HepG2 (cell line): ENCODE measurements at regions not wholly inside any gene's neighbourhood (a gene's known extent, or its start where the extent isn't known, plus 50 kb on each side); places are given as distances from the start of the nearest gene placed in this dataset.

Experiments
- ASH2L ChIP-seq: fragments of 300-600, 200-600 bp; sonication (generic); IDR thresholded peaks from 2 replicates; pipeline ENCODE4 v1.7.0; 2017; ENCODE audit warnings: low read depth, mild to moderate bottlenecking, moderate library complexity, mixed read lengths, low read length; ENCODE audit not compliant: insufficient read length
- ATAD3A ChIP-seq: sonication (generic); formaldehyde crosslinking; IDR thresholded peaks from 2 replicates; pipeline ENCODE4 v1.4.0; 2020; ENCODE audit warnings: missing genetic modification reagents
- ELF3 ChIP-seq: IDR thresholded peaks from 2 replicates; pipeline ENCODE4 v1.6.1; 2016; ENCODE audit warnings: missing genetic modification reagents, missing compliant biosample characterization
- MED1 ChIP-seq: sonication (generic); formaldehyde crosslinking; IDR thresholded peaks from 2 replicates; pipeline ENCODE4 v1.4.0; 2020; ENCODE audit warnings: missing genetic modification reagents
- NFE2L2 ChIP-seq: fragments of 150-350 bp; IDR thresholded peaks from 2 replicates; pipeline ENCODE4 v1.6.1; 2014; ENCODE audit warnings: low read length
- PHB2 ChIP-seq: fragments of 450-650 bp; IDR thresholded peaks from 2 replicates; pipeline ENCODE4 v1.6.1; 2018; ENCODE audit not compliant: partially characterized antibody
- ZNF350 ChIP-seq: sonication (generic); formaldehyde crosslinking; IDR thresholded peaks from 2 replicates; pipeline ENCODE4 v1.4.0; 2020; ENCODE audit warnings: mild to moderate bottlenecking, low read depth, missing genetic modification reagents, borderline replicate concordance
- ZNF75D ChIP-seq: sonication (generic); formaldehyde crosslinking; IDR thresholded peaks from 2 replicates; pipeline ENCODE4 v1.8.1; 2023; ENCODE audit warnings: missing genetic modification reagents, mild to moderate bottlenecking, borderline replicate concordance
- ZSCAN29 ChIP-seq: sonication (generic); formaldehyde crosslinking; conservative IDR thresholded peaks from 2 replicates; pipeline ENCODE4 v1.4.0; 2020; ENCODE audit warnings: mild to moderate bottlenecking, missing genetic modification reagents
- TF ChIP-seq, protein P1 (sequence below): sonication (generic); formaldehyde crosslinking; IDR thresholded peaks from 2 replicates; pipeline ENCODE4 v1.4.0; 2020; ENCODE audit warnings: missing genetic modification reagents, borderline replicate concordance
- TF ChIP-seq, protein P2 (sequence below): sonication (generic); formaldehyde crosslinking; IDR thresholded peaks from 2 replicates; pipeline ENCODE4 v1.5.1; 2020; ENCODE audit warnings: mild to moderate bottlenecking, missing genetic modification reagents, borderline replicate concordance
- TF ChIP-seq, protein P3 (sequence below): sonication (generic); formaldehyde crosslinking; conservative IDR thresholded peaks from 2 replicates; pipeline ENCODE4 v1.4.0; 2020; ENCODE audit warnings: missing genetic modification reagents

DNA sequence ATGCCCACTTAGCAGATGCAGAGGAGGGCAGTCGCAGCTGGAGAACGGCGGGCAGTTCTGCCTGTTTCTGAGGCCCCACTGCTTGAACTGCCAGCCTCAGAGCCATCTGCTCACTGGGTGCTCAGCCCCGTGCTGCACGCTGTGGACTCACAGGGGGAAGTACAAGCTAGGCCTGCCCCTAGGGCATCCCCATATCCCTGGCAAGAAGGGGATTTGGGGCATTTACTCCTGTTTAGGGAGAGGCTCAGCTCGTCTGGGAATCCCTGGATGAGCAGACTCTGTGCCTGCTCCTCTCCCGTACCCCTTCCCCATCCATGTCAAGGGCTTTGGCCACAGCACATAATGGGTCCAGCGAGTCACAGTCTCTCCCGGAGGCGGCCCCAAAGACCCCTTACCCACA, 169.8 kb upstream of the PKDCC start (continued):
- TF ChIP-seq, protein P1, sequence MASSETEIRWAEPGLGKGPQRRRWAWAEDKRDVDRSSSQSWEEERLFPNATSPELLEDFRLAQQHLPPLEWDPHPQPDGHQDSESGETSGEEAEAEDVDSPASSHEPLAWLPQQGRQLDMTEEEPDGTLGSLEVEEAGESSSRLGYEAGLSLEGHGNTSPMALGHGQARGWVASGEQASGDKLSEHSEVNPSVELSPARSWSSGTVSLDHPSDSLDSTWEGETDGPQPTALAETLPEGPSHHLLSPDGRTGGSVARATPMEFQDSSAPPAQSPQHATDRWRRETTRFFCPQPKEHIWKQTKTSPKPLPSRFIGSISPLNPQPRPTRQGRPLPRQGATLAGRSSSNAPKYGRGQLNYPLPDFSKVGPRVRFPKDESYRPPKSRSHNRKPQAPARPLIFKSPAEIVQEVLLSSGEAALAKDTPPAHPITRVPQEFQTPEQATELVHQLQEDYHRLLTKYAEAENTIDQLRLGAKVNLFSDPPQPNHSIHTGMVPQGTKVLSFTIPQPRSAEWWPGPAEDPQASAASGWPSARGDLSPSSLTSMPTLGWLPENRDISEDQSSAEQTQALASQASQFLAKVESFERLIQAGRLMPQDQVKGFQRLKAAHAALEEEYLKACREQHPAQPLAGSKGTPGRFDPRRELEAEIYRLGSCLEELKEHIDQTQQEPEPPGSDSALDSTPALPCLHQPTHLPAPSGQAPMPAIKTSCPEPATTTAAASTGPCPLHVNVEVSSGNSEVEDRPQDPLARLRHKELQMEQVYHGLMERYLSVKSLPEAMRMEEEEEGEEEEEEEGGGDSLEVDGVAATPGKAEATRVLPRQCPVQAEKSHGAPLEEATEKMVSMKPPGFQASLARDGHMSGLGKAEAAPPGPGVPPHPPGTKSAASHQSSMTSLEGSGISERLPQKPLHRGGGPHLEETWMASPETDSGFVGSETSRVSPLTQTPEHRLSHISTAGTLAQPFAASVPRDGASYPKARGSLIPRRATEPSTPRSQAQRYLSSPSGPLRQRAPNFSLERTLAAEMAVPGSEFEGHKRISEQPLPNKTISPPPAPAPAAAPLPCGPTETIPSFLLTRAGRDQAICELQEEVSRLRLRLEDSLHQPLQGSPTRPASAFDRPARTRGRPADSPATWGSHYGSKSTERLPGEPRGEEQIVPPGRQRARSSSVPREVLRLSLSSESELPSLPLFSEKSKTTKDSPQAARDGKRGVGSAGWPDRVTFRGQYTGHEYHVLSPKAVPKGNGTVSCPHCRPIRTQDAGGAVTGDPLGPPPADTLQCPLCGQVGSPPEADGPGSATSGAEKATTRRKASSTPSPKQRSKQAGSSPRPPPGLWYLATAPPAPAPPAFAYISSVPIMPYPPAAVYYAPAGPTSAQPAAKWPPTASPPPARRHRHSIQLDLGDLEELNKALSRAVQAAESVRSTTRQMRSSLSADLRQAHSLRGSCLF (CRISPR knock-in tag): no peak
- TF ChIP-seq ATAD3A (no peak), ELF3 (no peak), NFE2L2 (no peak), ZNF75D (CRISPR knock-in tag) (no peak), ASH2L (no peak), ZSCAN29 (CRISPR knock-in tag) (no peak), PHB2 (no peak), ZNF350 (CRISPR knock-in tag) (no peak), MED1 (CRISPR knock-in tag) (no peak)
- TF ChIP-seq, protein P2, sequence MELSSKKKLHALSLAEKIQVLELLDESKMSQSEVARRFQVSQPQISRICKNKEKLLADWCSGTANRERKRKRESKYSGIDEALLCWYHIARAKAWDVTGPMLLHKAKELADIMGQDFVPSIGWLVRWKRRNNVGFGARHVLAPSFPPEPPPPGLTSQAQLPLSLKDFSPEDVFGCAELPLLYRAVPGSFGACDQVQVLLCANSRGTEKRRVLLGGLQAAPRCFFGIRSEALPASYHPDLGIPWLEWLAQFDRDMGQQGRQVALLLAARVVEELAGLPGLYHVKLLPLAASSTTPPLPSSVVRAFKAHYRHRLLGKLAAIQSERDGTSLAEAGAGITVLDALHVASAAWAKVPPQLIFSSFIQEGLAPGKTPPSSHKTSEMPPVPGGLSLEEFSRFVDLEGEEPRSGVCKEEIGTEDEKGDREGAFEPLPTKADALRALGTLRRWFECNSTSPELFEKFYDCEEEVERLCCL (CRISPR knock-in tag): no peak
- TF ChIP-seq, protein P3, sequence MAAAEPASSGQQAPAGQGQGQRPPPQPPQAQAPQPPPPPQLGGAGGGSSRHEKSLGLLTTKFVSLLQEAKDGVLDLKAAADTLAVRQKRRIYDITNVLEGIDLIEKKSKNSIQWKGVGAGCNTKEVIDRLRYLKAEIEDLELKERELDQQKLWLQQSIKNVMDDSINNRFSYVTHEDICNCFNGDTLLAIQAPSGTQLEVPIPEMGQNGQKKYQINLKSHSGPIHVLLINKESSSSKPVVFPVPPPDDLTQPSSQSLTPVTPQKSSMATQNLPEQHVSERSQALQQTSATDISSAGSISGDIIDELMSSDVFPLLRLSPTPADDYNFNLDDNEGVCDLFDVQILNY (CRISPR knock-in tag): no peak
